OCI-LY1 (cell line): ENCODE measurements at regions not wholly inside any gene's neighbourhood (a gene's known extent, or its start where the extent isn't known, plus 50 kb on each side); places are given as distances from the start of the nearest gene placed in this dataset.

Experiments used
- H2AFZ ChIP-seq: fragments of 200-600 bp; sonication (generic), shearing (Covaris generic); 2 replicates; pipeline ENCODE4 v1.6.0; 2014; ENCODE audit warnings: antibody characterized with exemption, mild to moderate bottlenecking, low read length
- H3F3A ChIP-seq: fragments of 200-600 bp; sonication (generic), shearing (Covaris generic); 2 replicates; pipeline ENCODE4 v1.6.0; 2014; ENCODE audit warnings: mild to moderate bottlenecking, antibody characterized with exemption, low read length, moderate library complexity; ENCODE audit not compliant: insufficient read depth
- H3K27ac ChIP-seq: fragments of 200-600 bp; sonication (generic); 2 replicates; pipeline ENCODE4 v1.5.1; 2014; ENCODE audit warnings: low read length, mixed run types, mild to moderate bottlenecking, low read depth; ENCODE audit not compliant: poor library complexity, severe bottlenecking
- H3K27me3 ChIP-seq: fragments of 200-600 bp; sonication (generic); 2 replicates; pipeline ENCODE4 v1.6.0; 2014; ENCODE audit warnings: antibody characterized with exemption, mild to moderate bottlenecking, low read length, moderate library complexity; ENCODE audit not compliant: insufficient read depth
- H3K36me3 ChIP-seq: fragments of 200-600 bp; sonication (generic); 2 replicates; pipeline ENCODE4 v1.6.1; 2014; ENCODE audit warnings: mild to moderate bottlenecking, antibody characterized with exemption, low read length, moderate library complexity, mixed read lengths; ENCODE audit not compliant: insufficient read depth
- H3K4me1 ChIP-seq: fragments of 200-600 bp; sonication (generic); 2 replicates; pipeline ENCODE4 v1.5.1; 2014; ENCODE audit warnings: mild to moderate bottlenecking, low read length, moderate library complexity; ENCODE audit not compliant: insufficient read depth, severe bottlenecking
- H3K4me2 ChIP-seq: fragments of 200-600 bp; sonication (generic), shearing (Covaris generic); 2 replicates; pipeline ENCODE4 v1.6.1; 2014; ENCODE audit warnings: low read length
- H3K4me3 ChIP-seq: fragments of 200-600 bp; sonication (generic); 2 replicates; pipeline ENCODE4 v1.5.1; 2014; ENCODE audit warnings: low read length, low read depth, mild to moderate bottlenecking, mixed read lengths; ENCODE audit not compliant: poor library complexity, severe bottlenecking
- H3K79me2 ChIP-seq: fragments of 200-600 bp; shearing (Covaris generic); 2 replicates; pipeline ENCODE4 v1.6.1; 2016; ENCODE audit warnings: mixed run types, low read length, mixed read lengths; ENCODE audit not compliant: insufficient read depth
- H3K9ac ChIP-seq: fragments of 200-600 bp; sonication (generic), shearing (Covaris generic); 2 replicates; pipeline ENCODE4 v1.6.1; 2014; ENCODE audit warnings: mild to moderate bottlenecking, low read length, mixed read lengths
- H3K9me2 ChIP-seq: fragments of 200-600 bp; sonication (generic), shearing (Covaris generic); 2 replicates; pipeline ENCODE4 v1.6.1; 2014; ENCODE audit warnings: low read depth, mild to moderate bottlenecking, low read length, mixed read lengths
- H3K9me3 ChIP-seq: fragments of 200-600 bp; shearing (Covaris generic); 2 replicates; pipeline ENCODE4 v1.6.1; 2014; ENCODE audit warnings: low read length, mixed read lengths
- H4K20me1 ChIP-seq: fragments of 200-600 bp; sonication (generic), shearing (Covaris generic); 2 replicates; pipeline ENCODE4 v1.6.0; 2016; ENCODE audit warnings: mild to moderate bottlenecking, low read length; ENCODE audit not compliant: insufficient read depth
- CTCF ChIP-seq: fragments of 200-600 bp; sonication (generic), shearing (Covaris generic); IDR thresholded peaks from 2 replicates; pipeline ENCODE4 v1.5.1; 2017; ENCODE audit warnings: mild to moderate bottlenecking, antibody characterized with exemption, low read length, moderate library complexity, mixed read lengths
- EZH2 ChIP-seq: fragments of 200-600 bp; sonication (generic), shearing (Covaris generic); IDR thresholded peaks from 2 replicates; pipeline ENCODE4 v1.8.0; 2017; ENCODE audit warnings: borderline replicate concordance, mixed run types, mild to moderate bottlenecking, antibody characterized with exemption, low read length, moderate library complexity, mixed read lengths

GRCh38 chr13:107901230-107901629 lies 314.1 kb downstream of the LIG4 start:
- TF ChIP-seq CTCF (no peak), EZH2 (no peak)
- H2AFZ ChIP-seq: no peak overlapping the region
- H3K4me2 ChIP-seq: no peak overlapping the region
- H3K4me3 ChIP-seq: no peak overlapping the region
- H4K20me1 ChIP-seq: no peaks in the 10 kb centered on the region
- no peaks in the 10 kb centered on the region for H3K4me1 ChIP-seq
- no peaks in the 10 kb centered on the region for H3K27me3 ChIP-seq
- no peaks in the 10 kb centered on the region for H3K79me2 ChIP-seq
- no peaks in the 10 kb centered on the region for H3F3A ChIP-seq
- no peak overlapping the region for H3K9ac ChIP-seq
- no peaks in the 10 kb centered on the region for H3K9me2 ChIP-seq
- no peaks in the 10 kb centered on the region for H3K9me3 ChIP-seq
- no peaks in the 10 kb centered on the region for H3K36me3 ChIP-seq
- no peak overlapping the region for H3K27ac ChIP-seq

DNA sequence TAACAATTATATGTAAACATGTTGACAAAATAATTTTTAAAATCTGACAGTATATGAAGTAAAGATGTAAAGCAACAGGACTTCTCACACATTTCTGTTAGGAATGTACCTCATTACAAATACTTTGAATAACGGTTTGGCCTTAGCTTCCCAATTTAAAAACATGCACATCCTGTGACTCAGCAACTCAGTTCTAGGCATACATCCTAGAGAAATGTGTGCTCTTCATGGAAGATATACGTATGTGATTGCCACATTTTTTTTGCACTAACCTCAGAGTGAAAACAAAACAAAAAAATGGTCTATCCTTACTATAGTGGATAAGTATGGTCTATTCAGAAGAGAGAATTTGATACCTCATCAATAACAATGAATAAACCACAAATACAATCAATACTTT lies 314.6 kb downstream of the LIG4 start:
- no peaks in the 10 kb centered on the region for H3F3A ChIP-seq
- no peaks in the 10 kb centered on the region for H3K36me3 ChIP-seq
- H3K9me2 ChIP-seq: no peaks in the 10 kb centered on the region
- no peak overlapping the region for H2AFZ ChIP-seq
- no peaks in the 10 kb centered on the region for H3K79me2 ChIP-seq
- H3K27ac ChIP-seq: no peak overlapping the region
- no peak overlapping the region for H3K4me2 ChIP-seq
- no peak overlapping the region for H3K4me3 ChIP-seq
- no peaks in the 10 kb centered on the region for H4K20me1 ChIP-seq
- no peak for TF ChIP-seq CTCF
- TF ChIP-seq EZH2: no peak
- H3K27me3 ChIP-seq: no peaks in the 10 kb centered on the region
- no peak overlapping the region for H3K9ac ChIP-seq
- H3K4me1 ChIP-seq: no peaks in the 10 kb centered on the region
- no peaks in the 10 kb centered on the region for H3K9me3 ChIP-seq

- no peaks in the 10 kb centered on the region for H3K9me2 ChIP-seq
- no peaks in the 10 kb centered on the region for H3K79me2 ChIP-seq
- no peaks in the 10 kb centered on the region for H4K20me1 ChIP-seq
- H3K27ac ChIP-seq: no peak overlapping the region
- H3K4me2 ChIP-seq: no peak overlapping the region
- no peaks in the 10 kb centered on the region for H3K27me3 ChIP-seq
- no peak for TF ChIP-seq EZH2
- TF ChIP-seq CTCF: no peak
- no peaks in the 10 kb centered on the region for H3K9me3 ChIP-seq
- H3K36me3 ChIP-seq: no peaks in the 10 kb centered on the region
- H3K9ac ChIP-seq: no peak overlapping the region
- H3K4me1 ChIP-seq: no peaks in the 10 kb centered on the region
- H3K4me3 ChIP-seq: no peak overlapping the region
- no peak overlapping the region for H2AFZ ChIP-seq
- no peaks in the 10 kb centered on the region for H3F3A ChIP-seq
Observed at GRCh38 chr13:107886118-107886517, 329.2 kb downstream of the LIG4 start.
